PC-9 (cell line): ENCODE measurements at regions not wholly inside any gene's neighbourhood (a gene's known extent, or its start where the extent isn't known, plus 50 kb on each side); places are given as distances from the start of the nearest gene placed in this dataset.

ENCODE experiments used
- BruUV-seq: library from RNA; stranded (reverse); fragments of 400-500 nt; replicated peaks from 2 replicates; lab custom pipeline; 2021; lab: Mats Ljungman, UMichigan
- CTCF ChIA-PET: fragments of 300-600 bp; sonication (Branson Sonifier 250); formaldehyde crosslinking; loops from one replicate; lab custom pipeline; 2022; ENCODE audit warnings: antibody characterized with exemption; lab: Charles Lee
- POLR2A ChIA-PET: fragments of 300-600 bp; sonication (Branson Sonifier 250); formaldehyde crosslinking; loops from one replicate; lab custom pipeline; 2022; ENCODE audit warnings: antibody characterized with exemption; ENCODE audit not compliant: unreplicated experiment; lab: Charles Lee
- DNase-seq, 2 experiments: peaks; one replicate each; pipeline versions ENCODE4 v3.0.0 to v3.0.0-alpha.2; 2015 to 2022; ENCODE audit warnings: mixed read lengths in 1 of 2
- H2AFZ ChIP-seq: fragments of 200-600 bp; sonication (generic); 2 replicates; pipeline ENCODE4 v1.8.1; 2017; ENCODE audit warnings: antibody characterized with exemption
- H3F3A ChIP-seq: fragments of 200-600 bp; sonication (generic); 2 replicates; pipeline ENCODE4 v1.8.1; 2017; ENCODE audit warnings: antibody characterized with exemption, mild to moderate bottlenecking, low read depth; ENCODE audit not compliant: insufficient read depth
- H3K27ac ChIP-seq: fragments of 200-600 bp; sonication (generic); 2 replicates; pipeline ENCODE4 v1.6.1; 2016; ENCODE audit warnings: mixed run types
- H3K27me3 ChIP-seq: fragments of 200-600 bp; sonication (generic); 2 replicates; pipeline ENCODE4 v1.6.1; 2016; ENCODE audit warnings: low read depth, mixed run types; ENCODE audit not compliant: insufficient read depth
- H3K36me3 ChIP-seq: fragments of 200-600 bp; sonication (generic); 2 replicates; pipeline ENCODE4 v1.6.1; 2016; ENCODE audit warnings: low read depth, mixed run types
- H3K4me1 ChIP-seq: fragments of 200-600 bp; sonication (generic); replicated peaks from 2 replicates; pipeline ENCODE4 v1.6.1; 2016; ENCODE audit warnings: mixed run types; ENCODE audit not compliant: insufficient read depth
- H3K4me2 ChIP-seq: fragments of 200-600 bp; sonication (generic); 2 replicates; pipeline ENCODE4 v1.6.1; 2017; ENCODE audit warnings: mixed run types
- H3K4me3 ChIP-seq: fragments of 200-600 bp; sonication (generic); 2 replicates; pipeline ENCODE4 v1.6.1; 2016; ENCODE audit warnings: mixed run types
- H3K79me2 ChIP-seq: fragments of 200-600 bp; sonication (generic); 2 replicates; pipeline ENCODE4 v1.6.1; 2017; ENCODE audit warnings: low read depth, mixed run types
- H3K9me2 ChIP-seq: fragments of 200-600 bp; sonication (generic); 2 replicates; pipeline ENCODE4 v1.8.1; 2017; ENCODE audit warnings: mild to moderate bottlenecking; ENCODE audit not compliant: insufficient read depth
- H3K9me3 ChIP-seq: fragments of 200-600 bp; sonication (generic); 2 replicates; pipeline ENCODE4 v1.8.1; 2016; ENCODE audit warnings: low read depth; ENCODE audit not compliant: insufficient read depth
- H4K20me1 ChIP-seq: fragments of 200-600 bp; sonication (generic); 2 replicates; pipeline ENCODE4 v1.8.1; 2017; ENCODE audit not compliant: insufficient read depth
- CTCF ChIP-seq: fragments of 200-600 bp; sonication (generic); conservative IDR thresholded peaks from 2 replicates; pipeline ENCODE4 v1.6.1; 2017; ENCODE audit warnings: mixed run types, antibody characterized with exemption, mild to moderate bottlenecking, moderate library complexity
- EZH2 ChIP-seq: fragments of 200-600 bp; sonication (generic); IDR thresholded peaks from 2 replicates; pipeline ENCODE4 v1.8.0; 2017; ENCODE audit warnings: antibody characterized with exemption, low read depth
- intact Hi-C: fragments of 100-400 bp; cut with micrococcal nuclease; formaldehyde crosslinking; loops from one replicate; pipeline ENCODE4 v1.10.0; 2022; ENCODE audit not compliant: unreplicated experiment

- H2AFZ ChIP-seq, result no peak overlapping the region
- no TSS peak for BruUV-seq
- H3K9me2 ChIP-seq, result no peaks in the 10 kb centered on the region
- H3K4me2 ChIP-seq, result no peak overlapping the region
- H3K79me2 ChIP-seq, result no peaks in the 10 kb centered on the region
- ChIA-PET POLR2A (no interaction called here), CTCF (no interaction called here)
- no peak for TF ChIP-seq CTCF
- TF ChIP-seq EZH2, result no peak
- H3K4me1 ChIP-seq, result no peaks in the 10 kb centered on the region
- intact Hi-C loops, result no loop called here
- H3K27me3 ChIP-seq, result no peaks in the 10 kb centered on the region
- DNase-seq, result no peak
- H3K36me3 ChIP-seq, result no peaks in the 10 kb centered on the region
- H4K20me1 ChIP-seq, result no peaks in the 10 kb centered on the region
- no peak overlapping the region for H3K4me3 ChIP-seq
- H3K27ac ChIP-seq, result no peak overlapping the region
- no peaks in the 10 kb centered on the region for H3K9me3 ChIP-seq
- no peaks in the 10 kb centered on the region for H3F3A ChIP-seq
Measured at GRCh38 chr4:96120206-96120605, 280.3 kb downstream of the PDHA2 start.

- ChIA-PET CTCF (no interaction called here), POLR2A (no interaction called here)
- no peak for TF ChIP-seq CTCF
- no peak for TF ChIP-seq EZH2
- Histone ChIP-seq H3K36me3 (no peaks in the 10 kb centered on the region), H2AFZ (no peak overlapping the region), H3K4me3 (no peak overlapping the region), H3K9me2 (no peaks in the 10 kb centered on the region), H3K9me3 (no peaks in the 10 kb centered on the region), H3K4me2 (no peak overlapping the region), H3F3A (no peaks in the 10 kb centered on the region), H3K79me2 (no peaks in the 10 kb centered on the region), H4K20me1 (no peaks in the 10 kb centered on the region), H3K27ac (no peak overlapping the region), H3K27me3 (no peaks in the 10 kb centered on the region), H3K4me1 (no peaks in the 10 kb centered on the region)
- intact Hi-C loops, result no loop called here
- BruUV-seq, result no TSS peak
- no peak for DNase-seq
Measured at GRCh38 chr4:96126227-96126626, 286.3 kb downstream of the PDHA2 start.

GRCh38 chr4:96131186-96131585 lies 291.3 kb downstream of the PDHA2 start:
- ChIA-PET POLR2A (no interaction called here), CTCF (no interaction called here)
- Histone ChIP-seq H3K79me2 (no peaks in the 10 kb centered on the region), H2AFZ (no peak overlapping the region), H3K9me2 (no peaks in the 10 kb centered on the region), H3K27me3 (no peaks in the 10 kb centered on the region), H3K4me1 (no peaks in the 10 kb centered on the region), H3K27ac (no peak overlapping the region), H3F3A (no peaks in the 10 kb centered on the region), H3K9me3 (no peaks in the 10 kb centered on the region), H4K20me1 (no peaks in the 10 kb centered on the region), H3K4me2 (no peak overlapping the region), H3K36me3 (no peaks in the 10 kb centered on the region), H3K4me3 (no peak overlapping the region)
- TF ChIP-seq EZH2 (no peak), CTCF (no peak)
- no peak for DNase-seq
- no TSS peak for BruUV-seq
- intact Hi-C loops, result no loop called here
